ENCODE measurements at regions not wholly inside any gene's neighbourhood (a gene's known extent, or its start where the extent isn't known, plus 50 kb on each side); places are given as distances from the start of the nearest gene placed in this dataset.
"Not testable (repeated sequence)": the region's sequence is repeated elsewhere in the genome, so short reads cannot be mapped to it uniquely, and the experiment has no call there.

GRCh38 chr6:84635081-84635761 lies 129.2 kb downstream of the TBX18 start:
- in situ Hi-C loops (cut with MboI; ENCODE audit: low sequenced_read_pairs): no loop called here

- in situ Hi-C loops (cut with MboI; ENCODE audit: low sequenced_read_pairs): no loop called here
Measured at GRCh38 chr6:84633771-84634170, 130.6 kb downstream of the TBX18 start.

- in situ Hi-C loops (cut with MboI; ENCODE audit: low sequenced_read_pairs): not testable (repeated sequence)
Measured at GRCh38 chr6:84626527-84626926, 137.9 kb downstream of the TBX18 start.

- in situ Hi-C loops (cut with MboI; ENCODE audit: low sequenced_read_pairs): no loop called here
Measured at GRCh38 chr6:84625506-84625905, 138.9 kb downstream of the TBX18 start.

- in situ Hi-C loops (cut with MboI; ENCODE audit: low sequenced_read_pairs): no loop called here
Measured at GRCh38 chr6:84623956-84624680, 140.3 kb downstream of the TBX18 start.

- in situ Hi-C loops (cut with MboI; ENCODE audit: low sequenced_read_pairs): no loop called here
Measured at GRCh38 chr6:84618836-84619235, 145.6 kb downstream of the TBX18 start.

- in situ Hi-C loops (cut with MboI; ENCODE audit: low sequenced_read_pairs): no loop called here
Measured at GRCh38 chr6:84618046-84618752, 146.2 kb downstream of the TBX18 start.

GRCh38 chr6:84615987-84616386 lies 148.4 kb downstream of the TBX18 start:
- in situ Hi-C loops (cut with MboI; ENCODE audit: low sequenced_read_pairs): no loop called here

GRCh38 chr6:84615113-84615850 lies 149.1 kb downstream of the TBX18 start:
- in situ Hi-C loops (cut with MboI; ENCODE audit: low sequenced_read_pairs): no loop called here

- in situ Hi-C loops (cut with MboI; ENCODE audit: low sequenced_read_pairs): no loop called here
Measured at GRCh38 chr6:84606860-84607259, 157.5 kb downstream of the TBX18 start.

GRCh38 chr6:84605298-84605697 lies 159.1 kb downstream of the TBX18 start:
- in situ Hi-C loops (cut with MboI; ENCODE audit: low sequenced_read_pairs): no loop called here

GRCh38 chr6:84601366-84601765 lies 163.0 kb downstream of the TBX18 start:
- in situ Hi-C loops (cut with MboI; ENCODE audit: low sequenced_read_pairs): no loop called here

- in situ Hi-C loops (cut with MboI; ENCODE audit: low sequenced_read_pairs): no loop called here
Measured at GRCh38 chr6:84599991-84600390, 164.4 kb downstream of the TBX18 start.

- in situ Hi-C loops (cut with MboI; ENCODE audit: low sequenced_read_pairs): no loop called here
Measured at GRCh38 chr6:84597238-84597875, 167.0 kb downstream of the TBX18 start.

- in situ Hi-C loops (cut with MboI; ENCODE audit: low sequenced_read_pairs): no loop called here
Measured at GRCh38 chr6:84596488-84596887, 167.9 kb downstream of the TBX18 start.

- in situ Hi-C loops (cut with MboI; ENCODE audit: low sequenced_read_pairs): no loop called here
Measured at GRCh38 chr6:84588697-84589080, 175.7 kb downstream of the TBX18 start.

GRCh38 chr6:84587994-84588696 lies 176.3 kb downstream of the TBX18 start:
- in situ Hi-C loops (cut with MboI; ENCODE audit: low sequenced_read_pairs): not testable (repeated sequence)

- in situ Hi-C loops (cut with MboI; ENCODE audit: low sequenced_read_pairs): not testable (repeated sequence)
Measured at GRCh38 chr6:84587202-84587940, 177.0 kb downstream of the TBX18 start.

GRCh38 chr6:84583784-84584183 lies 180.6 kb downstream of the TBX18 start:
- in situ Hi-C loops (cut with MboI; ENCODE audit: low sequenced_read_pairs): no loop called here
